Endothelial cell of umbilical vein (primary cell): ENCODE measurements at regions not wholly inside any gene's neighbourhood (a gene's known extent, or its start where the extent isn't known, plus 50 kb on each side); places are given as distances from the start of the nearest gene placed in this dataset.

ENCODE experiments used
- BruUV-seq: library from RNA; stranded (reverse); fragments of 400-500 nt; replicated peaks from 2 replicates; lab custom pipeline; 2021; lab: Mats Ljungman, UMichigan
- CTCF ChIA-PET: fragments of 300-600, 350-600 bp; sonication (Branson Sonifier 250); formaldehyde crosslinking; loops from one replicate; lab custom pipeline; 2021; ENCODE audit warnings: antibody characterized with exemption, inconsistent platforms; lab: Charles Lee
- POLR2A ChIA-PET: fragments of 300-600, 350-600 bp; sonication (Branson Sonifier 250); formaldehyde crosslinking; loops from one replicate; lab custom pipeline; 2021; ENCODE audit warnings: antibody characterized with exemption, inconsistent platforms; lab: Charles Lee
- DNase-seq: peaks from one replicate; pipeline ENCODE4 v3.0.0-alpha.2; 2011; ENCODE audit warnings: low read depth, low spot score
- FAIRE-seq: peaks from 2 replicates; lab custom pipeline; 2011; peaks lifted over from hg19 to GRCh38; lab: Jason Lieb, UNC
- H2AFZ ChIP-seq: 2 replicates; pipeline ENCODE4 v1.6.0; 2012; ENCODE audit warnings: low read depth, low read length, control low read depth, inconsistent platforms
- H3K27ac ChIP-seq: 2 replicates; pipeline ENCODE4 v1.5.1; 2011; ENCODE audit warnings: low read depth, mild to moderate bottlenecking, control low read depth, low read length, moderate library complexity; ENCODE audit not compliant: insufficient read depth
- H3K27me3 ChIP-seq, 2 experiments: 2 replicates each; pipeline versions ENCODE4 v1.6.0 to v1.6.1; 2011; ENCODE audit warnings: low read length in 2 of 2, mixed read lengths in 1 of 2; ENCODE audit not compliant: control insufficient read depth in 2 of 2, insufficient read depth in 2 of 2
- H3K36me3 ChIP-seq, 2 experiments: 2 replicates in 1 of 2; 3 replicates in 1 of 2; pipeline ENCODE4 v1.5.1; 2011; ENCODE audit warnings: low read length in 2 of 2, mild to moderate bottlenecking in 1 of 2, moderate library complexity in 1 of 2; ENCODE audit not compliant: control insufficient read depth in 2 of 2, insufficient read depth in 2 of 2; ENCODE audit errors: extremely low read depth in 1 of 2
- H3K4me1 ChIP-seq: 3 replicates; pipeline ENCODE4 v1.5.1; 2011; ENCODE audit warnings: mild to moderate bottlenecking, low read length; ENCODE audit not compliant: control insufficient read depth, insufficient read depth; ENCODE audit errors: extremely low read depth
- H3K4me2 ChIP-seq: 2 replicates; pipeline ENCODE4 v1.6.1; 2011; ENCODE audit warnings: low read length, control low read depth, mixed read lengths; ENCODE audit not compliant: insufficient read depth
- H3K4me3 ChIP-seq, 3 experiments: fragments of 200-600 bp in 1 of 3; sonication (generic), shearing (Covaris generic) in 1 of 3; replicated peaks in 1 of 3; 2 replicates each; pipeline ENCODE4 v1.5.1; 2011 to 2016; ENCODE audit warnings: control low read depth in 3 of 3, low read length in 3 of 3, mild to moderate bottlenecking in 2 of 3, inconsistent platforms in 1 of 3, low read depth in 1 of 3, moderate library complexity in 1 of 3; ENCODE audit not compliant: insufficient read depth in 1 of 3
- H3K79me2 ChIP-seq: 2 replicates; pipeline ENCODE4 v1.6.0; 2012; ENCODE audit warnings: low read length, inconsistent platforms; ENCODE audit not compliant: control insufficient read depth, insufficient read depth
- H3K9ac ChIP-seq: replicated peaks from 2 replicates; pipeline ENCODE3; 2011; ENCODE audit warnings: low read length, control low read depth; ENCODE audit not compliant: insufficient read depth; ENCODE audit errors: extremely low read depth
- H3K9me1 ChIP-seq: replicated peaks from 3 replicates; pipeline ENCODE4 v1.6.0; 2011; ENCODE audit warnings: mild to moderate bottlenecking, low read length; ENCODE audit not compliant: control insufficient read depth, insufficient read depth; ENCODE audit errors: extremely low read depth
- H3K9me3 ChIP-seq: replicated peaks from 2 replicates; pipeline ENCODE4 v1.5.1; 2012; ENCODE audit warnings: low read length, inconsistent platforms; ENCODE audit not compliant: control insufficient read depth, insufficient read depth
- H4K20me1 ChIP-seq: replicated peaks from 2 replicates; pipeline ENCODE3; 2011; ENCODE audit warnings: mild to moderate bottlenecking, low read length; ENCODE audit not compliant: control insufficient read depth, insufficient read depth; ENCODE audit errors: extremely low read depth
- EZH2 ChIP-seq: IDR thresholded peaks from 2 replicates; pipeline ENCODE4 v1.6.1; 2012; ENCODE audit warnings: borderline replicate concordance, low read depth, mild to moderate bottlenecking, moderate library complexity, low read length, inconsistent platforms; ENCODE audit not compliant: severe bottlenecking
- FOS ChIP-seq: IDR thresholded peaks from 2 replicates; pipeline ENCODE4 v1.6.1; 2011; ENCODE audit warnings: mild to moderate bottlenecking, low read length, moderate library complexity, borderline replicate concordance; ENCODE audit not compliant: insufficient read depth
- GATA2 ChIP-seq: IDR thresholded peaks from 2 replicates; pipeline ENCODE4 v1.7.0; 2011; ENCODE audit warnings: low read depth, mild to moderate bottlenecking, moderate library complexity, mixed read lengths, low read length; ENCODE audit not compliant: insufficient read length, insufficient read depth
- JUN ChIP-seq: IDR thresholded peaks from 2 replicates; pipeline ENCODE4 v1.6.1; 2011; ENCODE audit warnings: borderline replicate concordance, low read depth; ENCODE audit not compliant: insufficient read length, insufficient read depth
- MYC ChIP-seq: IDR thresholded peaks from one replicate; pipeline ENCODE4 v1.6.1; 2011; ENCODE audit warnings: mild to moderate bottlenecking, low read depth, low read length
- POLR2A ChIP-seq: IDR thresholded peaks from 2 replicates; pipeline ENCODE4 v1.6.1; 2012; ENCODE audit warnings: low read depth, mild to moderate bottlenecking, control low read depth, low read length
- POLR2AphosphoS5 ChIP-seq: IDR thresholded peaks from 2 replicates; pipeline ENCODE4 v1.6.1; 2012; ENCODE audit warnings: low read depth, mild to moderate bottlenecking, control low read depth, low read length, moderate library complexity; ENCODE audit not compliant: insufficient read depth
- dilution Hi-C: fragments of 300-500 bp; cut with MboI; formaldehyde crosslinking; loops from one replicate; pipeline ENCODE4 v1.15.0; 2019; ENCODE audit warnings: low sequenced_read_pairs; ENCODE audit not compliant: extremely low pct_ligation_motif_present
- intact Hi-C: fragments of 100-400 bp; cut with micrococcal nuclease; formaldehyde crosslinking; loops from one replicate; pipeline ENCODE4 v1.10.0; 2022
- TF ChIP-seq, protein P1 (sequence below): IDR thresholded peaks from 2 replicates; pipeline ENCODE4 v1.6.1; 2011; ENCODE audit not compliant: insufficient read depth, insufficient read length
- TF ChIP-seq, protein P2 (sequence below), 2 donors: IDR thresholded peaks; 1 replicate in 1 of 2; 2 replicates in 1 of 2; pipeline ENCODE4 v1.5.1; 2011; ENCODE audit warnings: low read length in 2 of 2, mild to moderate bottlenecking in 2 of 2, moderate library complexity in 2 of 2, control low read depth in 1 of 2, inconsistent platforms in 1 of 2, low read depth in 1 of 2; ENCODE audit not compliant: insufficient read depth in 1 of 2; ENCODE audit errors: extremely low read depth in 1 of 2

DNA sequence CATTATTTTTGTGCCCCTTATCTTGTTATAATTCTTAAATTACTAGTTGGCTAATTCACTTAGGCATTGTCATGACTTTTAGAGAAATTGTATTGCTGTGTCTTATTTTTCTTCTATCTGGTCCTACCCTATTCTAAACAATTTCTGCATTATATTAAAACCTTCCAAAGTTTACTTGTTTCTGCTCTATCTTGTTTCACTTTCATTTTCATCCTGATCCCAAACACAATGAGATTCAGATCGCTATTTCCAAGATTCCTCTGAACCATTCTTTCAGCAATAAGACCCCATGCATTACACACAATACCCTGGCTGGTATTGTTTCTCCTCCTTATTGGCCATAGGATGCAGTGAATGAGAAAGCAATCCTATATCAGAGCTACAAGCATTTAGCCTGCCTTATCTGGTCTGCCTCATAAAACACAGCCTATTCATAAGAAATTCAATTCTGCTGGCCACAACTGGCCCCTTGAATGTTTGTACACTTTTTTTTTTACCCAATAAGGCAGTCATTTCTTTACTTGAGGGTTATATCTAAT is 69.9 kb upstream of the POU3F2 start:
- Histone ChIP-seq H3K9ac (no peak overlapping the region), H3K9me3 (no peaks in the 10 kb centered on the region), H3K79me2 (no peaks in the 10 kb centered on the region), H2AFZ (no peak overlapping the region), H3K27me3 (no peaks in the 10 kb centered on the region), H3K27ac (no peak overlapping the region), H3K36me3 (no peaks in the 10 kb centered on the region), H4K20me1 (no peaks in the 10 kb centered on the region), H3K4me1 (no peaks in the 10 kb centered on the region), H3K4me2 (no peak overlapping the region), H3K9me1 (no peaks in the 10 kb centered on the region), H3K4me3 (no peak overlapping the region)
- peak; percentile 5 for DNase-seq
- no peak for FAIRE-seq
- ChIA-PET POLR2A (no interaction called here), CTCF (no interaction called here)
- intact Hi-C loops (no loop called here), dilution Hi-C loops (no loop called here)
- no TSS peak for BruUV-seq
- TF ChIP-seq JUN (no peak), GATA2 (no peak), POLR2A (no peak), POLR2AphosphoS5 (no peak), MYC (no peak), EZH2 (no peak), FOS (no peak)
- TF ChIP-seq, protein P1, sequence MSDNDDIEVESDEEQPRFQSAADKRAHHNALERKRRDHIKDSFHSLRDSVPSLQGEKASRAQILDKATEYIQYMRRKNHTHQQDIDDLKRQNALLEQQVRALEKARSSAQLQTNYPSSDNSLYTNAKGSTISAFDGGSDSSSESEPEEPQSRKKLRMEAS, result no peak
- TF ChIP-seq, protein P2, sequence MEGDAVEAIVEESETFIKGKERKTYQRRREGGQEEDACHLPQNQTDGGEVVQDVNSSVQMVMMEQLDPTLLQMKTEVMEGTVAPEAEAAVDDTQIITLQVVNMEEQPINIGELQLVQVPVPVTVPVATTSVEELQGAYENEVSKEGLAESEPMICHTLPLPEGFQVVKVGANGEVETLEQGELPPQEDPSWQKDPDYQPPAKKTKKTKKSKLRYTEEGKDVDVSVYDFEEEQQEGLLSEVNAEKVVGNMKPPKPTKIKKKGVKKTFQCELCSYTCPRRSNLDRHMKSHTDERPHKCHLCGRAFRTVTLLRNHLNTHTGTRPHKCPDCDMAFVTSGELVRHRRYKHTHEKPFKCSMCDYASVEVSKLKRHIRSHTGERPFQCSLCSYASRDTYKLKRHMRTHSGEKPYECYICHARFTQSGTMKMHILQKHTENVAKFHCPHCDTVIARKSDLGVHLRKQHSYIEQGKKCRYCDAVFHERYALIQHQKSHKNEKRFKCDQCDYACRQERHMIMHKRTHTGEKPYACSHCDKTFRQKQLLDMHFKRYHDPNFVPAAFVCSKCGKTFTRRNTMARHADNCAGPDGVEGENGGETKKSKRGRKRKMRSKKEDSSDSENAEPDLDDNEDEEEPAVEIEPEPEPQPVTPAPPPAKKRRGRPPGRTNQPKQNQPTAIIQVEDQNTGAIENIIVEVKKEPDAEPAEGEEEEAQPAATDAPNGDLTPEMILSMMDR (IDR thresholded peaks at IDR 0.05; ENCODE audit: extremely low read depth in 1 of 2, insufficient read depth in 1 of 2, low read depth in 1 of 2, low read length in 2 of 2), result no peak
